ENCODE measurements at regions not wholly inside any gene's neighbourhood (a gene's known extent, or its start where the extent isn't known, plus 50 kb on each side); places are given as distances from the start of the nearest gene placed in this dataset.

- no peaks in the 10 kb centered on the region for H4K20me1 ChIP-seq (ENCODE audit: insufficient read depth, low read length)
- no peak overlapping the region for H2AFZ ChIP-seq (ENCODE audit: low read depth, low read length)
- no peaks in the 10 kb centered on the region for H3K9me3 ChIP-seq (ENCODE audit: insufficient read depth, low read length, severe bottlenecking)
- no peaks in the 10 kb centered on the region for H3K36me3 ChIP-seq (ENCODE audit: insufficient read depth, low read length)
- H3K4me2 ChIP-seq (ENCODE audit: insufficient read depth, low read length) = no peak overlapping the region
- no peaks in the 10 kb centered on the region for H3K79me2 ChIP-seq (ENCODE audit: insufficient read depth, low read length)
- H3K4me1 ChIP-seq (ENCODE audit: insufficient read depth, low read length) = no peaks in the 10 kb centered on the region
- no peak for DNase-seq
- H3K4me3 ChIP-seq (ENCODE audit: low read depth in 1 of 2, low read length in 2 of 2) = no peak overlapping the region
- TF ChIP-seq EZH2 (IDR thresholded peaks at IDR 0.05; ENCODE audit: borderline replicate concordance, low read depth, low read length, severe bottlenecking) (no peak), CTCF (IDR thresholded peaks at IDR 0.05; ENCODE audit: borderline replicate concordance, extremely low read depth, low read length, poor library complexity, severe bottlenecking) (no peak)
- H3K27ac ChIP-seq (ENCODE audit: low read length) = no peak overlapping the region
- H3K27me3 ChIP-seq (ENCODE audit: insufficient read depth, low read length, poor library complexity) = no peaks in the 10 kb centered on the region
- no peak for ATAC-seq (ENCODE audit: insufficient read depth, low read depth)
- no peak overlapping the region for H3K9ac ChIP-seq (ENCODE audit: low read depth, low read length)
Measured at GRCh38 chr5:5585751-5586341, 163.4 kb downstream of the ICE1 start.

GRCh38 chr5:5584751-5585150 lies 162.3 kb downstream of the ICE1 start:
- ATAC-seq (ENCODE audit: insufficient read depth, low read depth) (no peak), DNase-seq (no peak)
- Histone ChIP-seq H3K27me3 (ENCODE audit: insufficient read depth, low read length, poor library complexity) (no peaks in the 10 kb centered on the region), H2AFZ (ENCODE audit: low read depth, low read length) (no peak overlapping the region), H3K36me3 (ENCODE audit: insufficient read depth, low read length) (no peaks in the 10 kb centered on the region), H3K9ac (ENCODE audit: low read depth, low read length) (no peak overlapping the region), H3K4me1 (ENCODE audit: insufficient read depth, low read length) (no peaks in the 10 kb centered on the region), H3K4me3 (ENCODE audit: low read depth in 1 of 2, low read length in 2 of 2) (no peak overlapping the region), H3K79me2 (ENCODE audit: insufficient read depth, low read length) (no peaks in the 10 kb centered on the region), H3K9me3 (ENCODE audit: insufficient read depth, low read length, severe bottlenecking) (no peaks in the 10 kb centered on the region), H3K4me2 (ENCODE audit: insufficient read depth, low read length) (no peak overlapping the region), H4K20me1 (ENCODE audit: insufficient read depth, low read length) (no peaks in the 10 kb centered on the region), H3K27ac (ENCODE audit: low read length) (no peak overlapping the region)
- no peak for TF ChIP-seq CTCF (IDR thresholded peaks at IDR 0.05; ENCODE audit: borderline replicate concordance, extremely low read depth, low read length, poor library complexity, severe bottlenecking)
- TF ChIP-seq EZH2 (IDR thresholded peaks at IDR 0.05; ENCODE audit: borderline replicate concordance, low read depth, low read length, severe bottlenecking) = no peak

GRCh38 chr5:5584236-5584745 lies 161.8 kb downstream of the ICE1 start:
- Histone ChIP-seq H3K36me3 (ENCODE audit: insufficient read depth, low read length) (no peaks in the 10 kb centered on the region), H3K4me3 (ENCODE audit: low read depth in 1 of 2, low read length in 2 of 2) (no peak overlapping the region), H3K27me3 (ENCODE audit: insufficient read depth, low read length, poor library complexity) (no peaks in the 10 kb centered on the region), H3K79me2 (ENCODE audit: insufficient read depth, low read length) (no peaks in the 10 kb centered on the region), H3K9me3 (ENCODE audit: insufficient read depth, low read length, severe bottlenecking) (no peaks in the 10 kb centered on the region), H3K4me1 (ENCODE audit: insufficient read depth, low read length) (no peaks in the 10 kb centered on the region), H3K9ac (ENCODE audit: low read depth, low read length) (no peak overlapping the region), H3K27ac (ENCODE audit: low read length) (no peak overlapping the region), H4K20me1 (ENCODE audit: insufficient read depth, low read length) (no peaks in the 10 kb centered on the region), H3K4me2 (ENCODE audit: insufficient read depth, low read length) (no peak overlapping the region), H2AFZ (ENCODE audit: low read depth, low read length) (no peak overlapping the region)
- ATAC-seq (ENCODE audit: insufficient read depth, low read depth) (no peak), DNase-seq (no peak)
- TF ChIP-seq CTCF (IDR thresholded peaks at IDR 0.05; ENCODE audit: borderline replicate concordance, extremely low read depth, low read length, poor library complexity, severe bottlenecking) (no peak), EZH2 (IDR thresholded peaks at IDR 0.05; ENCODE audit: borderline replicate concordance, low read depth, low read length, severe bottlenecking) (no peak)
